SK-N-SH treated with all-trans-retinoic acid at 6 μM for 48 hours (cell line): ENCODE measurements at regions not wholly inside any gene's neighbourhood (a gene's known extent, or its start where the extent isn't known, plus 50 kb on each side); places are given as distances from the start of the nearest gene placed in this dataset.

ENCODE experiments used
- ATAC-seq: fragments of 200-7000 bp; cut with Tn5 transposase; 3 replicates; pipeline ENCODE4 v1.9.1; 2020; ENCODE audit warnings: mild to moderate bottlenecking, moderate library complexity
- ARNTL ChIP-seq: fragments of 450-650 bp; formaldehyde crosslinking; IDR thresholded peaks from 2 replicates; pipeline ENCODE4 v1.5.0; 2020; ENCODE audit warnings: low read depth, mild to moderate bottlenecking, moderate library complexity, borderline replicate concordance
- BACH2 ChIP-seq: fragments of 250-450 bp; sonication (Bioruptor Pico); IDR thresholded peaks from 2 replicates; pipeline ENCODE4 v1.9.0; 2021; ENCODE audit warnings: mild to moderate bottlenecking, borderline replicate concordance
- CSRNP3 ChIP-seq: fragments of 250-450 bp; sonication (Bioruptor Pico); IDR thresholded peaks from 2 replicates; pipeline ENCODE4 v1.5.1; 2021; ENCODE audit warnings: mild to moderate bottlenecking, moderate library complexity
- ESRRG ChIP-seq: fragments of 250-450 bp; sonication (Bioruptor Pico); IDR thresholded peaks from 2 replicates; pipeline ENCODE4 v1.6.1; 2021; ENCODE audit warnings: mild to moderate bottlenecking
- GLIS3 ChIP-seq: fragments of 250-450 bp; sonication (Bioruptor Pico); IDR thresholded peaks from 2 replicates; pipeline ENCODE4 v1.5.0; 2020; ENCODE audit warnings: mild to moderate bottlenecking, moderate library complexity
- ISL1 ChIP-seq: fragments of 250-450 bp; sonication (Bioruptor Pico); IDR thresholded peaks from 2 replicates; pipeline ENCODE4 v2.1.2; 2022; ENCODE audit warnings: mild to moderate bottlenecking, moderate library complexity
- OSR1 ChIP-seq: fragments of 250-450 bp; sonication (Bioruptor Pico); IDR thresholded peaks from 2 replicates; pipeline ENCODE4 v1.8.0; 2022; ENCODE audit warnings: moderate library complexity, mild to moderate bottlenecking, inconsistent platforms
- PPARA ChIP-seq: fragments of 250-450 bp; sonication (Bioruptor Pico); IDR thresholded peaks from 2 replicates; pipeline ENCODE4 v1.5.0; 2020; ENCODE audit warnings: mild to moderate bottlenecking, borderline replicate concordance
- RARB ChIP-seq: fragments of 250-450 bp; sonication (Bioruptor Pico); IDR thresholded peaks from 2 replicates; pipeline ENCODE4 v1.8.0; 2021; ENCODE audit warnings: mild to moderate bottlenecking, moderate library complexity
- TCF4 ChIP-seq: fragments of 250-450 bp; sonication (Bioruptor Pico); IDR thresholded peaks from 2 replicates; pipeline ENCODE4 v1.8.0; 2021; ENCODE audit warnings: mild to moderate bottlenecking, moderate library complexity, borderline replicate concordance
- TOX ChIP-seq: fragments of 250-450 bp; sonication (Bioruptor Pico); IDR thresholded peaks from 2 replicates; pipeline ENCODE4 v1.8.0; 2021; ENCODE audit warnings: mild to moderate bottlenecking, moderate library complexity, borderline replicate concordance
- ZC3H10 ChIP-seq: fragments of 250-450 bp; sonication (Bioruptor Pico); IDR thresholded peaks from 2 replicates; pipeline ENCODE4 v1.5.1; 2021; ENCODE audit warnings: mild to moderate bottlenecking, moderate library complexity
- ZFP3 ChIP-seq: fragments of 250-450 bp; sonication (Bioruptor Pico); IDR thresholded peaks from 2 replicates; pipeline ENCODE4 v1.5.0; 2020; ENCODE audit warnings: mild to moderate bottlenecking, moderate library complexity
- ZFP30 ChIP-seq: fragments of 450-650 bp; formaldehyde crosslinking; IDR thresholded peaks from 2 replicates; pipeline ENCODE4 v1.5.0; 2022; ENCODE audit warnings: mild to moderate bottlenecking, moderate library complexity
- ZNF565 ChIP-seq: fragments of 450-650 bp; formaldehyde crosslinking; conservative IDR thresholded peaks from 2 replicates; pipeline ENCODE4 v1.5.0; 2020; ENCODE audit warnings: low read depth, mild to moderate bottlenecking, moderate library complexity
- ZNF70 ChIP-seq: fragments of 450-650 bp; formaldehyde crosslinking; IDR thresholded peaks from 2 replicates; pipeline ENCODE4 v1.5.0; 2020; ENCODE audit warnings: mild to moderate bottlenecking, moderate library complexity
- ZNF8 ChIP-seq: fragments of 450-650 bp; formaldehyde crosslinking; IDR thresholded peaks from 2 replicates; pipeline ENCODE4 v1.5.0; 2020; ENCODE audit warnings: mild to moderate bottlenecking, moderate library complexity
- TF ChIP-seq, protein P1 (sequence below): fragments of 250-450 bp; sonication (Bioruptor Pico); IDR thresholded peaks from 2 replicates; pipeline ENCODE4 v1.5.1; 2020; ENCODE audit warnings: low read depth, mild to moderate bottlenecking, moderate library complexity
- TF ChIP-seq, protein P2 (sequence below): fragments of 250-450 bp; sonication (Bioruptor Pico); IDR thresholded peaks from 2 replicates; pipeline ENCODE4 v1.5.0; 2020; ENCODE audit warnings: mild to moderate bottlenecking, moderate library complexity
- TF ChIP-seq, protein P3 (sequence below): fragments of 250-450 bp; sonication (Bioruptor Pico); IDR thresholded peaks from 2 replicates; pipeline ENCODE4 v1.8.0; 2021; ENCODE audit warnings: low read depth, mild to moderate bottlenecking, moderate library complexity, borderline replicate concordance

- TF ChIP-seq BACH2 (CRISPR knock-in tag), result no peak
- TF ChIP-seq, all 23 proteins: peak for 4
Measured at GRCh38 chr5:158591301-158591863, 508.3 kb downstream of the EBF1 start (continued).

DNA sequence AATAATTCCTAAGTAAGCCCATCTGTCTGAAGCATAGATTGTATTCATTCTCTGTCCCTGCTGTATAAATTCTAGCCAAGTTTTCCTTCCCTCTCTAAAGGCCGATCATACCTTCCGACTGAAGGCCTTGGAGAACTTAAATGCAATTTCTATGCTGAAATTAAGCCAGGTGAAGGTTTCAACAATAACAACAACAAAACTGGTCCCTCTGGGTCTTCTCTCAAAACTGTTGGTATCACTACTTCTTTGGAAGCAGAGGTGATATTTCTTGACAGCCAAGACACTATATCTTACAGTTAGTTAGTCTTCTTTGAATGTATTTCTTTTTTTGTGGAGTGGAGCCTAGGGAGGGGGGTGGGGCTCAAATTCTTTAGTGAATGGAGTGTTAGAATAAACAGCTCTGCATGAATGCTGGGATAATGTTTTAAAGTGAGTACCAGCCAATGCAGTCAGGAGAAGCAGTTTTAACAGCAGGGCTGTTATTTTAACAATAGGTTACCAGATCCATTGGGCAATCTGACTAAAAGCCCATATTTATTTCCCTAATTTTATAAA lies 508.9 kb downstream of the EBF1 start:
- TF ChIP-seq TOX (CRISPR knock-in tag), result no peak
- no peak for TF ChIP-seq ZNF70 (CRISPR knock-in tag)
- no peak for TF ChIP-seq RARB (CRISPR knock-in tag)
- no peak for TF ChIP-seq ZFP3 (CRISPR knock-in tag)
- no peak for TF ChIP-seq BACH2 (CRISPR knock-in tag)
- ATAC-seq, result no peak

- ATAC-seq, result no peak
- TF ChIP-seq TCF4 (CRISPR knock-in tag) (no peak), ISL1 (CRISPR knock-in tag) (no peak), RARB (CRISPR knock-in tag) (no peak), ZNF565 (CRISPR knock-in tag) (no peak), BACH2 (CRISPR knock-in tag) (no peak), PPARA (CRISPR knock-in tag) (no peak), ESRRG (CRISPR knock-in tag) (no peak), ZC3H10 (CRISPR knock-in tag) (no peak), TOX (CRISPR knock-in tag) (no peak), ZNF8 (CRISPR knock-in tag) (no peak), ARNTL (CRISPR knock-in tag) (no peak)
- TF ChIP-seq, protein P1, sequence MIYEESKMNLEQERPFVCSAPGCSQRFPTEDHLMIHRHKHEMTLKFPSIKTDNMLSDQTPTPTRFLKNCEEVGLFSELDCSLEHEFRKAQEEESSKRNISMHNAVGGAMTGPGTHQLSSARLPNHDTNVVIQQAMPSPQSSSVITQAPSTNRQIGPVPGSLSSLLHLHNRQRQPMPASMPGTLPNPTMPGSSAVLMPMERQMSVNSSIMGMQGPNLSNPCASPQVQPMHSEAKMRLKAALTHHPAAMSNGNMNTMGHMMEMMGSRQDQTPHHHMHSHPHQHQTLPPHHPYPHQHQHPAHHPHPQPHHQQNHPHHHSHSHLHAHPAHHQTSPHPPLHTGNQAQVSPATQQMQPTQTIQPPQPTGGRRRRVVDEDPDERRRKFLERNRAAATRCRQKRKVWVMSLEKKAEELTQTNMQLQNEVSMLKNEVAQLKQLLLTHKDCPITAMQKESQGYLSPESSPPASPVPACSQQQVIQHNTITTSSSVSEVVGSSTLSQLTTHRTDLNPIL (CRISPR knock-in tag), result no peak
- TF ChIP-seq, protein P2, sequence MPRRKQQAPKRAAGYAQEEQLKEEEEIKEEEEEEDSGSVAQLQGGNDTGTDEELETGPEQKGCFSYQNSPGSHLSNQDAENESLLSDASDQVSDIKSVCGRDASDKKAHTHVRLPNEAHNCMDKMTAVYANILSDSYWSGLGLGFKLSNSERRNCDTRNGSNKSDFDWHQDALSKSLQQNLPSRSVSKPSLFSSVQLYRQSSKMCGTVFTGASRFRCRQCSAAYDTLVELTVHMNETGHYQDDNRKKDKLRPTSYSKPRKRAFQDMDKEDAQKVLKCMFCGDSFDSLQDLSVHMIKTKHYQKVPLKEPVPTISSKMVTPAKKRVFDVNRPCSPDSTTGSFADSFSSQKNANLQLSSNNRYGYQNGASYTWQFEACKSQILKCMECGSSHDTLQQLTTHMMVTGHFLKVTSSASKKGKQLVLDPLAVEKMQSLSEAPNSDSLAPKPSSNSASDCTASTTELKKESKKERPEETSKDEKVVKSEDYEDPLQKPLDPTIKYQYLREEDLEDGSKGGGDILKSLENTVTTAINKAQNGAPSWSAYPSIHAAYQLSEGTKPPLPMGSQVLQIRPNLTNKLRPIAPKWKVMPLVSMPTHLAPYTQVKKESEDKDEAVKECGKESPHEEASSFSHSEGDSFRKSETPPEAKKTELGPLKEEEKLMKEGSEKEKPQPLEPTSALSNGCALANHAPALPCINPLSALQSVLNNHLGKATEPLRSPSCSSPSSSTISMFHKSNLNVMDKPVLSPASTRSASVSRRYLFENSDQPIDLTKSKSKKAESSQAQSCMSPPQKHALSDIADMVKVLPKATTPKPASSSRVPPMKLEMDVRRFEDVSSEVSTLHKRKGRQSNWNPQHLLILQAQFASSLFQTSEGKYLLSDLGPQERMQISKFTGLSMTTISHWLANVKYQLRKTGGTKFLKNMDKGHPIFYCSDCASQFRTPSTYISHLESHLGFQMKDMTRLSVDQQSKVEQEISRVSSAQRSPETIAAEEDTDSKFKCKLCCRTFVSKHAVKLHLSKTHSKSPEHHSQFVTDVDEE (CRISPR knock-in tag), result no peak
Measured at GRCh38 chr5:158589939-158590338, 509.8 kb downstream of the EBF1 start.

DNA sequence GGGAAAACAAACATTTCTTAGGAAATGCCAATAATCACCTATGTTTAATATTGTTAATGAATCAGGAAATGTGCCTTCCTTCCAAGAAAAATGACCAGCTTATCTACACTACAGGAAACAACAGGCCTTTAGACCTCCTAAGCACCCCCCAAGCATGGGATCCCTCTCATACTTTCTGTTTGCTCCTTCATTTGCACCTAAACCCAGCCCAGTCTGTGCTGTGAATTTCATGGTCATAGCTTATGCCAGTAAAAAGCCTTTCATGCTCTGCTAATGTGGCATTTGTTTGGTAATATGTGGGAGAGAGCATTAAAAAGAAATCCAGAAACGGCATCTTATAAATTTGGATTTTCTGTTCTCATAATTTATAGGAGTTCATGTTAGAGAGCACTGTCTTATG lies 511.1 kb downstream of the EBF1 start:
- ATAC-seq, result no peak
- no peak for TF ChIP-seq ZNF565 (CRISPR knock-in tag)
- TF ChIP-seq PPARA (CRISPR knock-in tag), result no peak
- no peak for TF ChIP-seq CSRNP3
- TF ChIP-seq GLIS3 (CRISPR knock-in tag), result no peak
- no peak for TF ChIP-seq ZNF70 (CRISPR knock-in tag)
- TF ChIP-seq RARB (CRISPR knock-in tag), result no peak
- TF ChIP-seq ZFP30 (CRISPR knock-in tag), result no peak
- TF ChIP-seq ZC3H10 (CRISPR knock-in tag), result no peak
- TF ChIP-seq OSR1 (CRISPR knock-in tag), result no peak
- no peak for TF ChIP-seq ESRRG (CRISPR knock-in tag)
- no peak for TF ChIP-seq BACH2 (CRISPR knock-in tag)
- TF ChIP-seq ISL1 (CRISPR knock-in tag), result no peak
- TF ChIP-seq ZNF8 (CRISPR knock-in tag), result no peak
- TF ChIP-seq, protein P3, sequence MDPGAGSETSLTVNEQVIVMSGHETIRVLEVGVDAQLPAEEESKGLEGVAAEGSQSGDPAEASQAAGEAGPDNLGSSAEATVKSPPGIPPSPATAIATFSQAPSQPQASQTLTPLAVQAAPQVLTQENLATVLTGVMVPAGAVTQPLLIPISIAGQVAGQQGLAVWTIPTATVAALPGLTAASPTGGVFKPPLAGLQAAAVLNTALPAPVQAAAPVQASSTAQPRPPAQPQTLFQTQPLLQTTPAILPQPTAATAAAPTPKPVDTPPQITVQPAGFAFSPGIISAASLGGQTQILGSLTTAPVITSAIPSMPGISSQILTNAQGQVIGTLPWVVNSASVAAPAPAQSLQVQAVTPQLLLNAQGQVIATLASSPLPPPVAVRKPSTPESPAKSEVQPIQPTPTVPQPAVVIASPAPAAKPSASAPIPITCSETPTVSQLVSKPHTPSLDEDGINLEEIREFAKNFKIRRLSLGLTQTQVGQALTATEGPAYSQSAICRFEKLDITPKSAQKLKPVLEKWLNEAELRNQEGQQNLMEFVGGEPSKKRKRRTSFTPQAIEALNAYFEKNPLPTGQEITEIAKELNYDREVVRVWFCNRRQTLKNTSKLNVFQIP (CRISPR knock-in tag), result no peak
- TF ChIP-seq, protein P2 (CRISPR knock-in tag), result no peak
